Spleen (tissue), 7 donors: ENCODE measurements at regions not wholly inside any gene's neighbourhood (a gene's known extent, or its start where the extent isn't known, plus 50 kb on each side); places are given as distances from the start of the nearest gene placed in this dataset.

Source experiments
- CTCF ChIP-seq, 11 experiments: fragments of 200-600 bp in 7 of 11; fragments of 450-650 bp in 4 of 11; sonication (generic) in 4 of 11; IDR thresholded peaks in 8 of 11; conservative IDR thresholded peaks in 3 of 11; 1 replicate in 7 of 11; 2 replicates in 4 of 11; pipeline versions ENCODE4 v1.4.0 to v1.8.0; 2016 to 2021; ENCODE audit warnings: antibody characterized with exemption in 11 of 11, inconsistent platforms in 4 of 11, mild to moderate bottlenecking in 1 of 11
- POLR2A ChIP-seq, 3 donors: fragments of 450-650 bp; IDR thresholded peaks; one replicate each; pipeline ENCODE4 v1.5.1; 2017; ENCODE audit warnings: antibody characterized with exemption in 3 of 3, mild to moderate bottlenecking in 1 of 3
- donor health status: DM: no; HTN: no; CAD: no; lungs with moderate emphysema.
- donor health status: DM: no; HTN: no; CAD: no.
- donor health status: DM: no; HTN: no; CAD: no.

- TF ChIP-seq CTCF (IDR thresholded peaks at IDR 0.05 in 8 of 11, conservative IDR thresholded peaks at IDR 0.05 in 3 of 11) (no peak), POLR2A (IDR thresholded peaks at IDR 0.05) (no peak)
Measured at GRCh38 chr5:158590746-158591300, 508.9 kb downstream of the EBF1 start.
